ENCODE measurements at regions not wholly inside any gene's neighbourhood (a gene's known extent, or its start where the extent isn't known, plus 50 kb on each side); places are given as distances from the start of the nearest gene placed in this dataset.
"Not testable (repeated sequence)": the region's sequence is repeated elsewhere in the genome, so short reads cannot be mapped to it uniquely, and the experiment has no call there.

- TF ChIP-seq CTCF, POLR2A (IDR thresholded peaks at IDR 0.05): not testable (repeated sequence)
Observed at GRCh38 chr3:75301050-75301449, 363.1 kb upstream of the FRG2C start.

Data from right lobe of liver (tissue), 4 donors.